ENCODE measurements at regions not wholly inside any gene's neighbourhood (a gene's known extent, or its start where the extent isn't known, plus 50 kb on each side); places are given as distances from the start of the nearest gene placed in this dataset.
A peak's percentile ranks its signal among the peaks of the same experiment; 100 is the strongest.

GRCh38 chr13:100825557-100825956 is 151.0 kb upstream of the TMTC4 start:
- peak; percentile 3 for DNase-seq (ENCODE audit: low read depth)
- no peak overlapping the region for H3K4me3 ChIP-seq (ENCODE audit: control insufficient read depth, low read depth, low read length)
- TF ChIP-seq, protein P1, sequence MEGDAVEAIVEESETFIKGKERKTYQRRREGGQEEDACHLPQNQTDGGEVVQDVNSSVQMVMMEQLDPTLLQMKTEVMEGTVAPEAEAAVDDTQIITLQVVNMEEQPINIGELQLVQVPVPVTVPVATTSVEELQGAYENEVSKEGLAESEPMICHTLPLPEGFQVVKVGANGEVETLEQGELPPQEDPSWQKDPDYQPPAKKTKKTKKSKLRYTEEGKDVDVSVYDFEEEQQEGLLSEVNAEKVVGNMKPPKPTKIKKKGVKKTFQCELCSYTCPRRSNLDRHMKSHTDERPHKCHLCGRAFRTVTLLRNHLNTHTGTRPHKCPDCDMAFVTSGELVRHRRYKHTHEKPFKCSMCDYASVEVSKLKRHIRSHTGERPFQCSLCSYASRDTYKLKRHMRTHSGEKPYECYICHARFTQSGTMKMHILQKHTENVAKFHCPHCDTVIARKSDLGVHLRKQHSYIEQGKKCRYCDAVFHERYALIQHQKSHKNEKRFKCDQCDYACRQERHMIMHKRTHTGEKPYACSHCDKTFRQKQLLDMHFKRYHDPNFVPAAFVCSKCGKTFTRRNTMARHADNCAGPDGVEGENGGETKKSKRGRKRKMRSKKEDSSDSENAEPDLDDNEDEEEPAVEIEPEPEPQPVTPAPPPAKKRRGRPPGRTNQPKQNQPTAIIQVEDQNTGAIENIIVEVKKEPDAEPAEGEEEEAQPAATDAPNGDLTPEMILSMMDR (IDR thresholded peaks at IDR 0.05; ENCODE audit: control insufficient read depth, insufficient read depth, low read depth, low read length, missing control alignments) = no peak

DNA sequence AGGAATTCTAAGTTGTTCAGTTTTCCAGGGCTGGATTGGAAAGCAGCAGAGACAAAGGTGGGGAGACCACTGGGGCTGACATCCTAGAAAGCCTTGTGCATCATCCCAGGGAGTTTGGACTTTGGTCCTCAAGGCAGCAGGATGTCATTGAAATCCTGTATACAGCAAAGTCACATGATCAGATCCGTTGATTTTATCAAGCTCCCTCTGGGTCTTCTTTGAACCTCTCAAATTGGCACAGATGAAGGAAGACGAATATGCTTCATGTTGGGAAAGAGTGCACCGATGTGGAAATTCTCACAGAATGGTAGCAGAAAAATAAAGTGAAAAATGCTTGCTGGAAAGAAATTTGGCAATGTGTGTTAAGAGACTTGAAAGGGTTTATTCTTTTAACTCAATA is 149.8 kb upstream of the TMTC4 start:
- no peak overlapping the region for H3K4me3 ChIP-seq (ENCODE audit: control insufficient read depth, low read depth, low read length)
- TF ChIP-seq, protein P1 (IDR thresholded peaks at IDR 0.05; ENCODE audit: control insufficient read depth, insufficient read depth, low read depth, low read length, missing control alignments) = no peak
- no peak for DNase-seq (ENCODE audit: low read depth)

DNA sequence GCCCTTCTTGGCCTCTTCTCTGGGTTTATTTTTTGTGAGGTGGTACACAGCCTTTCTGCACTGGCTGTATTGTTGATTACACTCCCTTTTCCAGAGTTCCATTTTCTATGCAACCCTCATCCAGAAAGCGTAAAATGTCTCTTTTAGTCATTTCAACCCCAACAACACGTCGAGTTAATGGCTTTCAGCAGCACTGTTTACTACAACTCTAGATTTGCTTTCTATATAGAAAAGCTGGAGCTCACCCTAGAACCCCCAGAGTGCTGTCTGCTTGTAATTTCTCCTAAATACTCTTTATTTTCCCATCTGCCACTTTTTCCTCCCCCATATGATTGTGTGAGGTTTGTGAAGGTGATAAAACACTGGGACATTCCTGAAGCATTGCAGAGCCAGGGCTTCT is 148.9 kb upstream of the TMTC4 start:
- no peak for DNase-seq (ENCODE audit: low read depth)
- H3K4me3 ChIP-seq (ENCODE audit: control insufficient read depth, low read depth, low read length) = no peak overlapping the region
- TF ChIP-seq, protein P1 (IDR thresholded peaks at IDR 0.05; ENCODE audit: control insufficient read depth, insufficient read depth, low read depth, low read length, missing control alignments) = no peak

- H3K4me3 ChIP-seq (ENCODE audit: control insufficient read depth, low read depth, low read length) = no peak overlapping the region
- DNase-seq (ENCODE audit: low read depth) = no peak
- TF ChIP-seq, protein P1 (IDR thresholded peaks at IDR 0.05; ENCODE audit: control insufficient read depth, insufficient read depth, low read depth, low read length, missing control alignments) = no peak
Observed at GRCh38 chr13:100822871-100823443, 148.4 kb upstream of the TMTC4 start.

DNA sequence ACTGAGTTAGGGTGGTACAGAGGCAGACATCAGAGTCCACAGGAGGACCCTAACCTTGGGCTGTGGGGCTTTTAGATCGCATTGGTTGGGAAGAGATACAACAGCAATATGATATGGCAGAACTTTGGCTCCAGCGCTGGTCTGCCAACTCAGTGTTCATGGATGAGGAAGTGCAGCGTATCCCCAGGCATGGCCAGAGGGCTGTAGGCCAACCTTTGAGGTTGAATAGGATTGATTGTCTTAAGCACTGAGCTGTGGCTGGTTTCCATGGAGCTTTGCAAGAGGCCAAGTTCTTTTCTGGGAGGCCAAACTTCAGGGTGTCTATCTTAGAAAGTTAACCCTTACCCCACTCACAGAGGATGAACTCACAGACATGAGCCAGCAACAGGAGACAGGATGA is 144.1 kb upstream of the TMTC4 start:
- no peak for DNase-seq (ENCODE audit: low read depth)
- TF ChIP-seq, protein P1 (IDR thresholded peaks at IDR 0.05; ENCODE audit: control insufficient read depth, insufficient read depth, low read depth, low read length, missing control alignments) = no peak
- no peak overlapping the region for H3K4me3 ChIP-seq (ENCODE audit: control insufficient read depth, low read depth, low read length)

DNA sequence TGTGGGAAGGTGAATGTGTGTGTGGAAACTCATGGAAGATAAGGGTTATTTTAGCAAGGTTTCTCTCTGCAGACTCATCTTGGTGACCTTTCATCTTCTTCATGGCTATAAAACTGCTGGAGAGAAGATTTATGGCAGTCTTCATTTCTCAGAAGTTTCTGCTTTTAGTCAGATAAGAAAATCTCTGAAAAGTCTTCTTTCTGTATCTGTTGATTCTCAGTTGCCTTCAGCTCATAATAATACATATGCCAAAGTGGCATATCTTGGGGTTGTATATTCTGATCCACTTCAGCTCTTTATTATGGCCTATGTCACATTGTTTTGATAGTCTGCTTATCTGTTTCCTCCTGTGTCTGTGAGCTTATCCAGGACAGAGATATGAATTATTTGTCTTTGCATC is 143.3 kb upstream of the TMTC4 start:
- no peak for DNase-seq (ENCODE audit: low read depth)
- H3K4me3 ChIP-seq (ENCODE audit: control insufficient read depth, low read depth, low read length) = no peak overlapping the region
- TF ChIP-seq, protein P1 (IDR thresholded peaks at IDR 0.05; ENCODE audit: control insufficient read depth, insufficient read depth, low read depth, low read length, missing control alignments) = no peak
